ENCODE measurements at regions not wholly inside any gene's neighbourhood (a gene's known extent, or its start where the extent isn't known, plus 50 kb on each side); places are given as distances from the start of the nearest gene placed in this dataset.
"Not testable (repeated sequence)": the region's sequence is repeated elsewhere in the genome, so short reads cannot be mapped to it uniquely, and the experiment has no call there.

DNA sequence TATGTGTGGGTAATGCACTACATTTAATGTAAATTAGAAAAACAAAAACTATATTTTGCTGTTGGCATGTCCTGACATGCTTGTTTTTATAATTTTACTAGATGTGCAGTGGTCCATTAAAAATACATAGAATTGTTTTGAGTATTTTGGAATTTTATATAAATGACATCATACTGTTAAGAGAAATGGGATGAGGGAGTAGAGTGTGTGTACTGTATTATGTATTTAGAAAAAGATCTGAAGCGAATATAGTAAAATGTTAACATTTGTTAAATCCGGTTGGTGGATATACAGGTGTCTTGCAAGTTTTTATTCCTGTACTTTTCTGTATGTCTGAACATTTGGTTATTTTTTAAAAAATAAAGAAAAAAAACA is 288.4 kb upstream of the SATB1 start:
- POLR2A ChIA-PET: interaction anchor here (0.7 to 2.4 kb wide), 20 partner anchors 9 to 302 kb away, joined by 4 to 20 read pairs (median 6); no protein-coding TSS in a partner anchor
- Mint-ChIP-seq H3K27me3 (no peaks in the 10 kb centered on the region), H3K27ac (peak overlapping the region; percentile 97), H3K9me3 (no peaks in the 10 kb centered on the region), H3K36me3 (peaks cover 30% of the 10 kb centered on the region), H3K4me3 (peak overlapping the region; percentile 81), H3K4me1 (peaks cover 64% of the 10 kb centered on the region)
- ATAC-seq (ENCODE audit: low read depth): no peak
- no peak for DNase-seq

- H3K27me3 Mint-ChIP-seq: no peaks in the 10 kb centered on the region
- peak; percentile 57 for DNase-seq
- peak; percentile 73 for ATAC-seq (ENCODE audit: low read depth)
- POLR2A ChIA-PET: interaction anchor here (0.7 to 2.4 kb wide), 22 partner anchors 9 to 323 kb away, joined by 3 to 20 read pairs (median 6); no protein-coding TSS in a partner anchor
- peaks cover 62% of the 10 kb centered on the region for H3K4me1 Mint-ChIP-seq
- H3K27ac Mint-ChIP-seq: peak overlapping the region; percentile 97
- peaks cover 3% of the 10 kb centered on the region for H3K9me3 Mint-ChIP-seq
- peak overlapping the region; percentile 81 for H3K4me3 Mint-ChIP-seq
- peaks cover 33% of the 10 kb centered on the region for H3K36me3 Mint-ChIP-seq
Observed at GRCh38 chr3:18712713-18713576, 287.8 kb upstream of the SATB1 start.

DNA sequence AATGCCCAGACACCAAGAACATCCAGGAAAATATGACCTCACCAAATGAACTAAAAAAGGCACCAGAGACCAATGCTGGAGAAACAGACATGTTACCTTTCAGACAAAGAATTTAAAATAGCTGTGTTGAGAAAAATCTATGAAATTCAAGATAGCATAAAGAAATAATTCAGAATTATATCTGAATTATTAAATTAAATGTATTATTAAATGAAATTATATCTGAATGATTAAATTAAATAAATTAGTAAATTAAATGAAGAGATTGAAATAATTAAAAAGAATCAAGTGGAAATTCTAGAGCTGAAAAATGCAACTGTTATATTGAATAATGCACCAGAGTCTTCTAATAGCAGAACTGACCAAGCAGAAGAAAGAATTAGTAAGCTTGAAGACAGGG is 279.2 kb upstream of the SATB1 start:
- Mint-ChIP-seq H3K27ac (no peak overlapping the region), H3K36me3 (peaks cover 54% of the 10 kb centered on the region), H3K27me3 (no peaks in the 10 kb centered on the region), H3K4me3 (no peak overlapping the region), H3K9me3 (peaks cover 29% of the 10 kb centered on the region), H3K4me1 (peaks cover 12% of the 10 kb centered on the region)
- POLR2A ChIA-PET: interaction anchor here (1.1 kb wide), 1 partner anchor 9 kb away, joined by 4 read pairs; no protein-coding TSS in a partner anchor
- no peak for DNase-seq
- no peak for ATAC-seq (ENCODE audit: low read depth)

DNA sequence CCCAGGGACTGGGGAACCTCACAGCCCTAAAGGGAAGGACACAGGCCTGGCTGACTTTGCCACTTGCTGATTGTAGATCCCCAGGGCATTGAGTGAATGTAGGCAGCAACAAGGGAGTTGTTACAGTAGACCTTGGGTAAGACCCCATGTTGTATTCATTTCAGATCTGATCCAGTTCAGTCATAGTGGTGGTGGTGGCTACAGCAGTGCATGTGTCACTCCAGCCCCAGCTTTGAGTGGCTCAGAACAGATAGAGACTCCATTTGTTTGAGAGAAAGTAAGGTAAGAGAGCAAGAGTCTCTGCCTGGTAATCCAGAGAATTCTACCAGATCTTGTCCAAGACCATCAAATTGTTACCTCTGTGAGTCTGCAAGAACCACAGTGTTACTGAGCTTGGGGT is 278.7 kb upstream of the SATB1 start:
- peak; percentile 22 for ATAC-seq (ENCODE audit: low read depth)
- H3K4me1 Mint-ChIP-seq: peaks cover 11% of the 10 kb centered on the region
- H3K27ac Mint-ChIP-seq: peak overlapping the region; percentile 40
- H3K9me3 Mint-ChIP-seq: peaks cover 29% of the 10 kb centered on the region
- POLR2A ChIA-PET: interaction anchor here (1.1 kb wide), 1 partner anchor 9 kb away, joined by 4 read pairs; no protein-coding TSS in a partner anchor
- H3K4me3 Mint-ChIP-seq: no peak overlapping the region
- peaks cover 52% of the 10 kb centered on the region for H3K36me3 Mint-ChIP-seq
- DNase-seq: no peak
- no peaks in the 10 kb centered on the region for H3K27me3 Mint-ChIP-seq

DNA sequence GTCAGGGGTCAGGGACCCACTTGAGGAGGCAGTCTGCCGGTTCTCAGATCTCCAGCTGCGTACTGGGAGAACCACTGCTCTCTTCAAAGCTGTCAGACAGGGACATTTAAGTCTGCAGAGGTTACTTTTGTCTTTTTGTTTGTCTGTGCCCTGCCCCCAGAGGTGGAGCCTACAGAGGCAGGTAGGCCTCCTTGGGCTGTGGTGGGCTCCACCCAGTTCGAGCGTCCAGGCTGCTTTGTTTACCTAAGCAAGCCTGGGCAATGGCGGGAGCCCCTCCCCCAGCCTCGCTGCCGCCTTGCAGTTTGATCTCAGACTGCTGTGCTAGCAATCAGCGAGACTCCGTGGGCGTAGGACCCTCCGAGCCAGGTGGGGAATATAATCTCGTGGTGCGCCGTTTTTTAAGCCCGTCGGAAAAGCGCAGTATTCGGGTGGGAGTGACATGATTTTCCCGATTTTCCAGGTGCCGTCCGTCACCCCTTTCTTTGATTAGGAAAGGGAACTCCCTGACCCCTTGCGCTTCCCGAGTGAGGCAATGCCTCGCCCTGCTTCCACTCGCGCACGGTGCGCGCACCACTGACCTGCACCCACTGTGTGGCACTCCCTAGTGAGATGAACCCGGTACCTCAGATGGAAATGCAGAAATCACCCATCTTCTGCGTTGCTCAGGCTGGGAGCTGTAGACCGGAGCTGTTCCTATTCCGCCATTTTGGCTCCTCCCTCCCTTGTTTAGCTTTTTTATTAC is 268.6 kb upstream of the SATB1 start:
- H3K27me3 Mint-ChIP-seq; POLR2A ChIA-PET; H3K4me1 Mint-ChIP-seq; ATAC-seq (ENCODE audit: low read depth); H3K4me3 Mint-ChIP-seq; H3K27ac Mint-ChIP-seq; DNase-seq: not testable (repeated sequence)
- Mint-ChIP-seq H3K9me3 (peaks cover 14% of the 10 kb centered on the region), H3K36me3 (peaks cover 14% of the 10 kb centered on the region)

- H3K4me1 Mint-ChIP-seq: peaks cover 11% of the 10 kb centered on the region
- POLR2A ChIA-PET: no interaction called here
- peaks cover 33% of the 10 kb centered on the region for H3K36me3 Mint-ChIP-seq
- no peak overlapping the region for H3K4me3 Mint-ChIP-seq
- ATAC-seq (ENCODE audit: low read depth) (no peak), DNase-seq (no peak)
- H3K27me3 Mint-ChIP-seq: no peaks in the 10 kb centered on the region
- H3K9me3 Mint-ChIP-seq: peaks cover 11% of the 10 kb centered on the region
- H3K27ac Mint-ChIP-seq: no peak overlapping the region
Observed at GRCh38 chr3:18687286-18687685, 262.1 kb upstream of the SATB1 start.

GRCh38 chr3:18683900-18684299 is 258.8 kb upstream of the SATB1 start:
- H3K9me3 Mint-ChIP-seq: peaks cover 10% of the 10 kb centered on the region
- peaks cover 34% of the 10 kb centered on the region for H3K4me1 Mint-ChIP-seq
- ATAC-seq (ENCODE audit: low read depth) (no peak), DNase-seq (no peak)
- no peak overlapping the region for H3K27ac Mint-ChIP-seq
- H3K36me3 Mint-ChIP-seq: peaks cover 34% of the 10 kb centered on the region
- POLR2A ChIA-PET: no interaction called here
- H3K27me3 Mint-ChIP-seq: no peaks in the 10 kb centered on the region
- H3K4me3 Mint-ChIP-seq: no peak overlapping the region

DNA sequence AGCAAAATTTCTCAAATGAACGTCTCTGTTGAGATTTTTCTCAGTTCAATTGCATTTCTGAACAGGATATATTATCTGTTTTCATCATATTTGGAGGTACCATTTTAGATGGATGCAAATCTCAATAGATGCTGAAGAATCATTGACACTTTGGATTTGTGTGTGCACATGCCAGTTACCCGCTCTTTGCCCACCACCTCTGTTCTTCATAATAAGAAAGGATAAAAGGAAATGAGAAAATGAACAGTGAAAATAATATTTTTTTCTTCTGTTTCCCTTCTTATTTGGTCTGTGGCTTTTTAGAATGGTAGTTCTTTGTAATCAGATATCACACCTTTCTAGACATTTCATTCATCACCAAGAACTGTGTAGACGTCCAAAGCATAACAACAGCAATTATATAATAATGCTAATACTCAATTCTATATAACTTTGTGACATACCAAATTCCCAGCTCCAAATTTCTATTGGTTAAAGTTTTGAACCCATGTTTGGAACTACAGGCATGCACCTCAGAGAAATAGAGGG is 256.7 kb upstream of the SATB1 start:
- ATAC-seq (ENCODE audit: low read depth): no peak
- peak overlapping the region; percentile 28 for H3K27ac Mint-ChIP-seq
- no peak for DNase-seq
- H3K9me3 Mint-ChIP-seq: peaks cover 14% of the 10 kb centered on the region
- peak overlapping the region; percentile 1 for H3K4me3 Mint-ChIP-seq
- H3K4me1 Mint-ChIP-seq: peaks cover 52% of the 10 kb centered on the region
- H3K27me3 Mint-ChIP-seq: no peaks in the 10 kb centered on the region
- H3K36me3 Mint-ChIP-seq: peaks cover 41% of the 10 kb centered on the region
- POLR2A ChIA-PET: interaction anchor here (1.4 to 1.5 kb wide), 2 partner anchors 24 to 34 kb away, joined by 3 read pairs; no protein-coding TSS in a partner anchor

- peaks cover 14% of the 10 kb centered on the region for H3K9me3 Mint-ChIP-seq
- peak overlapping the region; percentile 13 for H3K27ac Mint-ChIP-seq
- H3K4me1 Mint-ChIP-seq: peaks cover 53% of the 10 kb centered on the region
- no peak overlapping the region for H3K4me3 Mint-ChIP-seq
- DNase-seq (no peak), ATAC-seq (ENCODE audit: low read depth) (no peak)
- POLR2A ChIA-PET: no interaction called here
- no peaks in the 10 kb centered on the region for H3K27me3 Mint-ChIP-seq
- peaks cover 37% of the 10 kb centered on the region for H3K36me3 Mint-ChIP-seq
Observed at GRCh38 chr3:18680758-18681157, 255.6 kb upstream of the SATB1 start.

- Mint-ChIP-seq H3K4me3 (peak overlapping the region; percentile 68), H3K27me3 (no peaks in the 10 kb centered on the region), H3K9me3 (peaks cover 11% of the 10 kb centered on the region), H3K27ac (peak overlapping the region; percentile 88), H3K36me3 (peaks cover 29% of the 10 kb centered on the region), H3K4me1 (peaks cover 59% of the 10 kb centered on the region)
- ATAC-seq (ENCODE audit: low read depth): peak; percentile 84
- DNase-seq: no peak
- POLR2A ChIA-PET: interaction anchor here (0.6 to 1.7 kb wide), 7 partner anchors 21 to 233 kb away, joined by 3 to 9 read pairs (median 6); no protein-coding TSS in a partner anchor
Observed at GRCh38 chr3:18679238-18679637, 254.1 kb upstream of the SATB1 start.

DNA sequence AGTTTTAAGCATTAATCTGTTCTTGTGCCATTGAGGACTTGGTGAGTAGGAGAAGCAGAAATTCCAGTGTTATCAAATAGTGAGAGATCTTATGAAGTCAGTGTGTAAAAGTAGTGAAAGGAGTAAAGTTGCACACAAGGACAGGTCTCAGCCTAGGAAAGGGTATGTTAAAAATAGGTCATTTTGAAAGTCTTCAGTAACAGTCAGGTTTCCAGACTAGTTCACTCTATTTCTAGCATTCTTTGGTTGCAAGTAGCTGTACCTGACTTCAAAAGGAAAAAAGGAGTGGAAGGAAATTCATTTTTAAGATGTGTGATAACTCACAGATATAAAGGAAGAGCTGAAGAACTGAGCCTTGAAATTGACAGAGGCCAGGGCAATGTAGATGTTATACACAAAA is 250.1 kb upstream of the SATB1 start:
- no peak overlapping the region for H3K4me3 Mint-ChIP-seq
- POLR2A ChIA-PET: no interaction called here
- H3K27me3 Mint-ChIP-seq: no peaks in the 10 kb centered on the region
- peaks cover 8% of the 10 kb centered on the region for H3K9me3 Mint-ChIP-seq
- H3K4me1 Mint-ChIP-seq: peaks cover 41% of the 10 kb centered on the region
- ATAC-seq (ENCODE audit: low read depth): no peak
- no peak overlapping the region for H3K27ac Mint-ChIP-seq
- no peak for DNase-seq
- H3K36me3 Mint-ChIP-seq: peaks cover 15% of the 10 kb centered on the region

DNA sequence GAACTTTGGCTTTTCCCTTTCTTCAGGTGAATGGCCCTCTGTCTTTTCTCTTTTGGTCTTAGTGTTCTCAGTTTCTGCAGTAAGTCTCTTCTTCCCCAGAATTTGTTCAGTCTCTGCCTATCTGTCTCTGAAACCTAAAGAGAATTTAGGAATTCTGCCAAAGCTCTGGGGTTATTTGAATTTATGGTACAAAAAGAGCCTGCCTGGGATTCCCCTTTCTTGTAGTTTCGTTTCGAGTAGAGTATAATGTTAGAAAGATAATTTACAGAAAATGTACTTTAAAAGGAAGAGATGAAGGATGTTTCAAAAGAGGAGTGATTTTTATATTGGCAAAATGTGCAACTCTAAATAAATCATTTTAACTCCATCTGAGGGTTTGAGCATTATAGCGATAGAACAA is 247.4 kb upstream of the SATB1 start:
- POLR2A ChIA-PET: no interaction called here
- Mint-ChIP-seq H3K36me3 (peaks cover 14% of the 10 kb centered on the region), H3K4me3 (peak overlapping the region; percentile 67)

GRCh38 chr3:18670759-18671158 is 245.6 kb upstream of the SATB1 start:
- DNase-seq (no peak), ATAC-seq (ENCODE audit: low read depth) (no peak)
- peaks cover 9% of the 10 kb centered on the region for H3K36me3 Mint-ChIP-seq
- H3K4me1 Mint-ChIP-seq: peaks cover 19% of the 10 kb centered on the region
- H3K4me3 Mint-ChIP-seq: no peak overlapping the region
- no peaks in the 10 kb centered on the region for H3K27me3 Mint-ChIP-seq
- peaks cover 5% of the 10 kb centered on the region for H3K9me3 Mint-ChIP-seq
- H3K27ac Mint-ChIP-seq: no peak overlapping the region
- POLR2A ChIA-PET: no interaction called here

More for the DNA sequence above, 247.4 kb upstream of the SATB1 start:
- peak overlapping the region; percentile 19 for H3K27ac Mint-ChIP-seq
- peaks cover 27% of the 10 kb centered on the region for H3K4me1 Mint-ChIP-seq
- DNase-seq: no peak
- H3K27me3 Mint-ChIP-seq: no peaks in the 10 kb centered on the region
- ATAC-seq (ENCODE audit: low read depth): no peak
- H3K9me3 Mint-ChIP-seq: peaks cover 9% of the 10 kb centered on the region

Data from activated naive CD8-positive, alpha-beta T cell treated with anti-CD3 and anti-CD28 coated beads, Interleukin-2, amount 10 ng/mL, durations not matched to agents 7 days and 5 days (primary cell).